NCI-H69 (cell line): ENCODE measurements at regions not wholly inside any gene's neighbourhood (a gene's known extent, or its start where the extent isn't known, plus 50 kb on each side); places are given as distances from the start of the nearest gene placed in this dataset.

Source experiments
- DNase-seq: peaks from one replicate; lab custom pipeline; 2025; lab: John Stamatoyannopoulos, UW

DNA sequence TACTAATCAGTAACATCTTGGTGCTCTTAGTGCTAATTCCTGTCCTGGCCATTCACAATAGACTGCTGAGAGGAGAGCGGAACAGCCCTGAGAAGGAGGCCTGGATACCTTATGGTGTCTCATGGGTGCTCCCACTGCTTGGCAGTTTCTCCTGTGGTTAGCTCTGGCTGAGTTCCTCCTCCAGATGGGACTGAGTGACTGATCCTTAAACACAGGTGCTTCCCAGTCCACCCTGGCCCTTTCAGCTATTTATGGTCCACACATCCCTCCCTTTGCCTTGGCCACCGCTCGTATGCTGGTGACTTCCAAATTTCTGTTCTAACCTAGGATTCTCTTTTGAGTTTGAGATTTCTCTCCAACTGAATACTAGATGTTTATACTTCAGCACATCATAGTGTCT is 157.0 kb upstream of the CACNA1E start:
- DNase-seq: no peak

DNA sequence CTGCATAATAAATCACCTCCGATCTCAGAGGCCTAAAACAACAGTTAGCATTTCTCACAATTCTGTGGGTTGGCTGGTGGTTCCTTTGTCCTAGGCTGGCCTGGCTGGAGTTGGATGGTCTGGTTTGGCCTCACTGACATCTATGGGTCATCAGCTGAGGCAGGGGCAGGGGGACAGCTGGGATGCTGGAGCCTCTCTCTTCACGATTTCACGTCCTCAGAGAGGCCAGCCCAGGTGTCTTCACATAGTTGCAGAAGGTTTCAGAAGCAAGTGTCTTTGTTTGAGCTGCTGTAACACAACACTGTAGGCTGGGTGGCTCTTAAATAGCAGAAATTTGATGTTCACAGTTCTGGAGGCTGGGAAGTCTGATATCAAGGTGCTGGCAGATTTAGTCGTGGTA is 155.5 kb upstream of the CACNA1E start:
- no peak for DNase-seq

DNA sequence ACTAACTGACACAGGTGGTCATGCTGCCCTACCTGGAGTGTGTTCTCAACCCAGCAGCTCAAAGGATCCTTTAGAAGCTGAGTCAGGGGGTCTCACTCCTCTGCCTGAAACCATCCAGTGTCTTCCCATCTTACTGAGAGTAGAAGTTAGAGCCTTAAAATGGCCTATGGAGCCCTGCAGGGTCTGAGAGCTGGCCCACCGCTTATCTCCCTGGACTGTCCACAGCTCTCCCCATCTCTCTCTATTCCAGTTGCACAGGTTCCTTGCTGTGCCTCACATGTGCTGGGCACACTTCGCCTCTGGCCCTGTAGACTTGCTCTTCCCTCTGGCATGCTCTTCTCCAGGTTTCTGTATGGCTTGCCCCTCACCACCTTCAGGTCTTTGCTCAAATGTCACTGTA is 148.6 kb upstream of the CACNA1E start:
- DNase-seq: no peak

DNA sequence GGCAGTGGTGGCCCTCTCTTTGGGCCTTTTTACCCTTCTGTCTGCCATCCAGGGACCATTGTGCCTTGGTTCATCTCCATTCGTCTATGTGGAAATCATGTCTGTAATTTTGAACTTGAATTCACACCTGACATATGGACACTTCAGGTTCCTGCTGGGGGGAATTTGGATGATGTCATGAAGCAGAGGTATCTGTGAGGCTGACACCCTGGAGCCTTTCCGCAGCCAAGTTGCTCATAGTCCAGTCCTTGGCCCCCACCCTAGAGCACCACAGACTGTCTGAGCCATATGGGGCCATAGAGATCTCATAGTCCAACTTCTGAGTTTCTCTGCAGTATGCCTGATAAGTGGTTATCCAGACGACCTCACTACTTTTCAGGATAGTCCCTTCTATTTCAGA is 147.7 kb upstream of the CACNA1E start:
- DNase-seq: no peak

DNA sequence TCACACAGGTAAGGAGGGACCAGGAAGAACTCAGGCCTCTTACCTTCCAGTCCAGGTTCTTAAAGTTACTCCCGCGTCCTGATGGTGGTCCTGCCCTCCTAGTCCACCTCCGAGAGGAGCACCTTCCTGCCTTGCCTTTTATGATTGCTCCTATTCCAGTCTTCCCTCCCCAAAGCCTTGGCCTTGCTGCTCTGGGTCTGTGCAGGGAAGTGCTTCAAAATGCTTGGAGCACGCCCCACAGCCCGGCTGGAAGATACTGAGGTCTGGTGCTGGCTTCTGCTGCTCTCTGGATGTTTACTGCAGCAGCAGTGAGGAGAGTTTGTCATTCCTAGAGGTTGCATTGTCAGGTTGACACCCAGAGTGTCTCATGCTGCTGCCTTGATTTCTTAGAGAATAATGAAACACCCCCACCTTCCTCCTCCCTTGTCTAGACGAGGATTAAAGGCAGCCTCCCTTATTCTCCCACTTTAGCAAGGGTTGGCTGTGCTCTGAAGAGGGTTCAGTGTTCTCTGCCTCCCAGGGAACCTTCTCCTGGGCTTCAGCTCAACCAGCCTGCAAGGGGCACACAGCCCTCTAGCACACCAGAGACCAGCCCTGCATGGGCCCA is 142.2 kb upstream of the CACNA1E start:
- no peak for DNase-seq

DNA sequence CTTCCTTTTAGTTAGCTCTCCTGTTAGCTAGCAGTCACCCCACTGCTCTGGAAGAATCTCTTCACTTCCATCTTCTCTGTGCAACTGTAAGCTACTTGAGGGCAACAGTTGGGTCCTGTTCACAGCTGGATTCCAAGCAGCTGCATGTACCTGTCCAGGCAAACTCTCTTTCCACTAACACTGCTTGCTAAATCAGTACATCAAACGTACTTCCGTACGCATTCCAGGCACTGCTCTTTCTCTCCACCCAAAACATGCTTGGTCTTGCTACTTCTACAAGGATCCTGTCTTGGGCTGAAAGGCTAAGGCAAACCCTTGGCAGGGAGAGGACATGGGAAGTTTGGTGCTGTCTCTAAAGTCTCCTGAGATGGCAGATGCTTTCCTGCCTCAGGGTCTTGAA is 139.2 kb upstream of the CACNA1E start:
- DNase-seq: no peak

DNA sequence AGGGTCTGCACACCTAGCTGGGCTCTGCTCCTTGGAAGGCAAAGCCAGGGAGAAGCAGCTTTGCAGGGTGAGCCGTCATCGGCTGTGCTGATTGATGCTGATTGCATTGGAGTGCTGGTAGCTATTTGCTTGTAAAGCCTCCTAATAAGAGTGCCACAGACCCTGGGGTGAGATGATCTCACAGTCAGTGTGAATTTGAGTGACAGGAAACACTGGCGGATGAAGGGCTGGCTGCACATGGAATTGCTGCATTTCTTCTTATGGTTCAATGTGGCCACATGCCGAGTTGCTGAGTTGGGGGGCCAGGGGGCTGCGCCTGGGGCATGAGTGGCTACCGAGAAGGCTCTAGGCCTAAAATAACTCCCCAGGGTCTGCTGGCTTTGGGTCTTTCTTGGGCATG is 138.2 kb upstream of the CACNA1E start:
- no peak for DNase-seq

DNA sequence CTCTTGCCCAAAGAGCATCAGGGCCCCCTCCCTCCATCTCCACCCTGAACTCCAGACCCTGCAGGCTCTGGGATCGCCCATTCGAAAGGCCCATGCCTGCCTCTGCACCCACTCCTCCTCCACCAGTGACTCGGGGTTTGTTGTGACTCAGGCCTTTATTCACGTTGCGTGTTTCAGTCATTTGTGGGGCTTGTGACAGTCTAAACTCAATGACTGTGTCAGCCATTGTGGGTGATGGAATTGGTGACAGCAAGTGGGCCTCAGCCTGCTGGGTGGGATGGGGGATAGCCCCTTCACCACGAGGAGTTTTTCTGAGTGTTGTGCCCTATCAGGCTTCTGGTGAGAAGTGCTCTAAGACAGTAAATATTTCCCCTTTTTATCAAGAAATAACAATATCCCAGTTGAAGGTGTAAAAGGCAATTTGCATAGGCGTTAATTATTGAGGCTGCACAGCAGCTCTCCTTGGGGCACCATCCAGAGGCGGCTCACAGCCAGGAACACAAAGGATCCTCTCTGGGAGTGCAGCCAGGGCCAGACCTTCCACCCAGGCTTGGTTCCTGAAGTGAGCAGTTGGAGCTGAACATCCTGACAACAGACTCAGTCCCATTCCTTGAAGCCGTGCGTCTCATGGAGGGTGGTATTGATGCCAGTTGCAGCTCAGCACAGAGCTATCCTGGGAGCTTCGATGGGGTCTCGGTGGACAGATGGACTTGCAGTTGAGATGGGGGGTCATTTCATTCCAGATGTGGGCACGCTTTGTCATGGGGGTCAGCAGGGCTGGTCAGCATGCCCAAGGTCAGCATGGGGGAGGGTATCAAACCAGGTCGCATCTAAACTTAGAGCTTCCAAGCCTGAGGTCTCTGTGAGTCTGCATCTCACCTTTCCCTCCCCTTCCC is 135.6 kb upstream of the CACNA1E start:
- DNase-seq: peak; percentile 17

DNA sequence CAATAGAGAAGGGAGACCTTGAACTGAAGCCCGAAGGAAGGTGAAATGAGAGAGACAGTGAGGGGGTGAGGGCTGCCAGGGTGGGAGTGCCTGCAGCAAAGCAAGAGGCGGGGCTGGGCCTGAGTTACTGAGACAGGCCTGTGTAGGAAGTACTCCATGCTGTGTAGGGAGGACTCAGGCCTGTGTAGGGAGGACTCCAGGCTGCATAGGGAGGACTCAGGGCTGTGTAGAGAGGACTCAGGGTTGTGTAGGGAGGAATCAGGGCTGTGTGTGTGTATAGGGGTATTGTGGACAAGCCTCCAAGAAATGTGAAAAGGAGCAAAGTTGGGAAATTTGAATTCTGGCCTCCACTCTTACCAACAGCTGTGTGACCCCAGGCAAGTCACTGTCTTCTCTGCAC is 133.8 kb upstream of the CACNA1E start:
- no peak for DNase-seq

DNA sequence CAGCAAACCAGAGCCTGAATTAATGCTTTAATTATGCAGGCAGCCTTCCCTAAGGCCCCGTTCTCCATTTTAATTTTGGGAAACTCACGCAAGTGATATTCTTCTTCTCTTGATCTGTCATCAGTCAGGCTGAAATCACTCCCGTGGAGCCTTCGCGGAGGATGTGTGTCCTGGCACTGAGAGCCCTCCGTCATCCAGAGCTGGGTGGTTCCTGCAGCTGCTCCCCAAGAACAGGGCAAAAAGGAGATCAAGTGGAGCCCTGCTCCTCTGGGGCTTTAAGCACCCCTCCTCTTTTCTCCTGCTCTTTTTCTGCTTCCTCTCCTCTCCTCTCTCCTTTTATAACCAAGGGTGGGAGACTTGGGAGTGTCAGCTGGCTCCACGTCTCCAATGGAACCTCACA is 133.2 kb upstream of the CACNA1E start:
- DNase-seq: no peak

DNA sequence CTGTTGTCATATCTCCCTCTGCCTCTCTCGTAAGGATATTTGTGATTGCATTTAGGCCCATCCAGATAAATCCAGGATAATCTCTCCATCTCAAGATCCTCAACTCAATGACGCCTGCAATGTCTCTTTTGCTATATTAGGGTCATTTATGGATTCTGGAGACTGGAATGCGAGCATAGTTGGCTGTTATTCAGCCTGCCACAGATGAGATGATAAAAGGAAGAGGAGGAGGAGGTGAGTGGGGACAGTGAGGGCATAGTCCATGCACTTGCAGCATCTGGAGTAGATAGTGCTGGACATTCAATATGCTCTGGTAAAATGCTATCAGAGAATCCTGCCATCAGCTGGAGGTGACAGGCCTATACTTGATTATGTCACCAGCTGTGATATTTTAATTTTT is 131.6 kb upstream of the CACNA1E start:
- DNase-seq: no peak

DNA sequence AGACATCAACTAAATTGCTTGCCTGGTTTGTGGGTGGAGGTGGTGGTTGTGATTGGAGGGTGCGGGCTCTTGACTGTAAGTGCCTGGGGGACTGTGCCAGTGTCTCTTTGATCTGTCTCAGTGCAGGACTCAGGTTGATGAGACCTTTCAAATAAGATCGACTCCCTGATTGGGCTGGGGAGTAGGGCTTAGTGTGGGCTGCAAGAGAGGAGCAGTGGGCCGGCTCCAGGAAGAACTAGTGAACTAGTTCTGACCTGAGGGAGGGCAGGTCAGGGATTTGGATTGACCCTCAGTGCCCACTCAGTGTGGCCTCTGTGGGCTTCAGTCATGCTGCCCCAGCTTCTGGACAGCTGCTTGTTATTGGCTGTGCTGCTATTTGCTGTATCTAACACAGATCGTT is 130.6 kb upstream of the CACNA1E start:
- no peak for DNase-seq

DNA sequence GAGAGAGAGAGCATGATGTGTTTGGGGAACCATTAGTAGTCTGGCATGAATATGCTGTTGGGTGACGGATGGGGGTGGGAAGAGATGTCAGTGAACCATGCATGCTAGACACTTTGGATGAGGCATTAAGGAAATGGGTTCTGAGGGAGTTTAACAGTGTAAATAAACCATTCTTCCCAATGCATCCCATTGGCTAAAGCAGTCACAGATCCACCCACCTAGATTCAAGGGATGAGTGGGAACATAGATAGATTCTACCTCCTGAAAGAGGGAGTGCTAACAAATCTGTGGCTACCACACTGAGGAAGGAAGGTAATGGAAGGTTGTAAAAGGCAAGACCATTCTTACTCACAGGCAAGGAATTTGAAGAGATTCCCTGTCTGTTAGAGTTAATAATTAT is 129.8 kb upstream of the CACNA1E start:
- peak; percentile 68 for DNase-seq

DNA sequence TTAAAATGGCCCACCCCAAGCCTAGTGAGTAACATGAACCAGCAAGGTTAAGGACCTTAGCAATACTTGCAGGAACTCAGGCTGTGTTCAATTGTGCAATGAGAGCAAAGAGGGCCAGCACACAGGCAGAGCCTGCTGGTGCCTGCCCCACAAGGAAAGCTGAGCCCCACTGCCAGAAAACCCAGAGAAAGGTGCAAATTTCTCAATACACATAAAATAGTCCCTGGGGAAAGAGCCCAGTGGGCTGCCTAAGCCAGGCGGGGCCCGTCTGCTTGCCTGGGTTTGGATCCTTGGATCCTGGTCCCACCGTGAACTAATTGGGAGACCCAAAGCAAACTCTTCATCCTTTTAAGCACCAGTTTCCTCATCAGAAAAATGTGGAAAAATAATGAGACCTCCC is 128.5 kb upstream of the CACNA1E start:
- DNase-seq: no peak

DNA sequence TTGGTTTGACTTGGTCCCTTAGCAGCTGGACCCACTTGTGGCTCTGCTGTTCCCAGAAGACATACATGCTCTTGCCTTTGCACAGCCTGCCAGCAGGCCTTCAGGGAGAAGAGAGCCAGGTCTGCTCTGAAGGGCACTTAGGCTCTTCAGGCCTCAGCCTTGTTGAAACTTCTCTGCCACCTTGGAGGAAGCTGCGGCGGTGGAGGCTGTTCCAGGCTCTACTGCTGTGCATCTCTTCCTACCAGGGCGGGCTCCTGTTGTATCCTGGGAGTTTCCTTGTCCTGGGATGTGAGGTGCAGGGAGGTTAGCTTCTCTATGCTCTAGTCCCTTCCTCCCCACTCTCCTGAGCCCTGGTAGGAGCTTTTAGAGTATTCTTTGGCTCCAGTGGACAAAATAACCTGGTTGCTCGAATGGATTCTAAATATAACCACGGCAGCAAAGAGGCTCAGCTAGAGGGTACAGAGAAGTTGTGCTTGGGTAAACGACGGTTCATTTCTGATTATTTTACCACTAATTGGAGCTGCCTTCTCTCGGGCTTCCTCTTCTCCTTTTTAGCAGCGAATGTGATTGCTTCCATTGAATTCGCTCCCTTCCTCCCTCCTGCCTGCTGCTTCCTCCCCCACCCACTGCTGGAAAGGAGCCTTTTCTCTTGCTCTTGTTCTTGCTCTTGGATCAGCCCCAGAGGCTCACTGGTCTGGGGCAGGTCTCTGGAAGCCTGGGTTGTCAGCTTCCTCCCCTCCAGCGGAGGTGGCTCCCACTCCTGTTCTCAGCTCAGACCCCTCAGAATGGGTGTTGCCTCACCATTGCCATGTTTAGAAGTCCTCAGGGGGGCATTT is 126.6 kb upstream of the CACNA1E start:
- no peak for DNase-seq

DNA sequence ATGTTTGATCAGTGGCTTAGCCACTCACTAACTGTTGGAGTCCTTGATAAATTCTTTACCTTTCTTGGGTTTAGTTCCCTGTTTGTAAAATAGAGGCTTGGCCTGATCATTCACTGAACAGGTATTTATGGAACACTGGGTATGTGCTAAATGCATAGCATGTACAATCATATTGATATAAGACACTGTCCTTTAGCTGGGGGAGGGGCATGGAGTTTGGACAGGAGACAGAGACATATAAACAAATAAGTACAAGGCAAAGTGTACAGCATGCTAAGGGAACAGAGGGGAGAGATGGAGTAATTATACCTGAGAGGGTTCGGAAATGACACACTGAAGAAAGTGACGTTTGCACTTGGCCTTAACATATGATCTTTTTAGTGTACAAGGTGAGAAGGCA is 124.3 kb upstream of the CACNA1E start:
- no peak for DNase-seq

DNA sequence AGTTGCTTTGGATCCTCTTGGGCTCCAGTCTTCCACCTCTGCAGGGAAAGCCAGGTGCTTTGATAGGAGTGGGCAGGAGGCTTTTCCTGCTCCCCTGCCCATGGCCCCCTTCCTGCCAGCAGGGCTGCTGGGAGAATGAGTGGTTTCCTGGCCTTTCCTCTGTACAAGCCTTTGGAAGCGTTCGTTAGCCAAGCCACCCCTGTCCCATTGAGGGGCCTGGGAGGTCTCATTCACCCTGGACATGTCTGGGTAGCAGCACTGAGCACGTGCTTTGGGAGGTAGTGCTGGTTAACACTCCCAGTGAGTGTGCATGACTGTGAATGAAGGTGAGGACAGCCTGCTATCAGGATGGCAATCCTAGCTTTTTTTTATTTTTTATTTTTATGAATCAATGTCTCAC is 118.5 kb upstream of the CACNA1E start:
- no peak for DNase-seq

DNA sequence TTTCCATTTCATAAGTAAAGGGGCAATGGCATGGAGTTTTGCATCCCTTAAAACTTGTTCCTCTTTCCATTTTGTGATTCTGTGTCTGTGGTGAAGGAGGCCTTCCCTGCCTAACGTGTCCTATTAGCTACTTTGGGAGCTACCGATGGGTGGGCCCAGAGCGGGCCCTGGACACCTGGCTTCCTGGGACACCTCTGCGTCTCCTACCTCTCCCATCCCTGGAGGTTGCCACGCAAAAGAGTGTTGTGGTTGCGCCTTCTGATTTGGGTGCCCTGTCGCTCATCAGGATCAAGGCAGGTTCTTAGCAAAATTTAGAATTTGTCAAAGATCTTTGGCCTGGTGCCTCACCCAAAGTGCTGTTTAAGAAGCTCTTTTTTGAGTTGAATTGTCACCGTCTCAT is 116.4 kb upstream of the CACNA1E start:
- no peak for DNase-seq

DNA sequence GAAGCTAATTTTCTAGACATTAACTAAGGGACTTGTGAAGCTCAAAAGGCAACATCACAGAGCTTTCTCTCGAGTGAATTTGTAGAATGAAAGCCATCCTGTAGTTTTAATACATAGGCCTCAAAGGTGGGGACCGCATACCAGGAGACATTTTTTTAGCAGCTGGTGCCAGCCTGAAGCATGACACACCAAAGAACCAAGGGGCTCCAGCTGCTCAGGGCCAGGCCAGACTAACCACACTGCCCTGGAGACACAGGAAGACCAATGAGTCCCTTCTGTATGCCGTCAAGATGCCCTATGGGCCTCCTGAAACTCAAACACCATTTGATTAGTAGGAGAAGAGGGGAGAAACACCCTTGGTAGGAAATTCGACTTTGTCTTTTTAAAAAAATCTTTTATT is 113.9 kb upstream of the CACNA1E start:
- DNase-seq: no peak

DNA sequence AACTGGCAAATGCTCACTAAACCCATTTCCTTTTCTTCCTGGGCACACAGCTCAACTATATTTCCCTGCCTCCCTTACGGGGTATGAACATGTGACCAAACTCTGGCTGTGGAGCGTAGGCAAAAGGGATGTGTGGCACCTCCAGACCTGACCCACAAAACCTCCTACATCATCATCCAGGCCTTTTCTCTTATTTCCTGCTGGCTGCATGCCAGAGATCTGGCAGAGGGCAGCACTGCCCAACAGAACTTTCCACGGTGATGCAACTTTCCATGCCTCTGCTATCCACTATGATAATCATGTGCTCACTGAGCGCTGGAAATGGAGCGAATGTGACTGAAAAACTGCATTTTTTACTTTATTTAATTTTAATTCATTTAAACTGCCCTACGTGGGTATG is 99.6 kb upstream of the CACNA1E start:
- peak; percentile 65 for DNase-seq

DNA sequence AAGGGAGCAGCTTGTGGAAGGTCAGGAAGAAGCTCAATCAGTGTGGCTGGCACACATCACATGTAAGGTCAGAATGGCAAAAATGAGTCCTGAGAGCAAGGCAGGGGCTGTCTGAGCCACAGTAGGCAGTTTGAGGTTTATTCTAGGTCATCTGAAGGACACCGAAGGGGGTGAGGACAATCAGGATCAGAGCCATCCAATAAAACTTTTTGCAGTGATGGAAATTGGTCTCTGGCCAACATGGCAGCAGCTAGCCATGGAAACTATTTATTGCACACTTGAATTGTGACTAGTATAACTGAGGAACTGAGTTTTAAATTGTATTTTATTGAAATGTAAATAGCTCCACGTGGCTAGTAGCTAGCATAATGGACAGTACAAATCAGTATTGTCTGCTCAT is 97.0 kb upstream of the CACNA1E start:
- DNase-seq: no peak

DNA sequence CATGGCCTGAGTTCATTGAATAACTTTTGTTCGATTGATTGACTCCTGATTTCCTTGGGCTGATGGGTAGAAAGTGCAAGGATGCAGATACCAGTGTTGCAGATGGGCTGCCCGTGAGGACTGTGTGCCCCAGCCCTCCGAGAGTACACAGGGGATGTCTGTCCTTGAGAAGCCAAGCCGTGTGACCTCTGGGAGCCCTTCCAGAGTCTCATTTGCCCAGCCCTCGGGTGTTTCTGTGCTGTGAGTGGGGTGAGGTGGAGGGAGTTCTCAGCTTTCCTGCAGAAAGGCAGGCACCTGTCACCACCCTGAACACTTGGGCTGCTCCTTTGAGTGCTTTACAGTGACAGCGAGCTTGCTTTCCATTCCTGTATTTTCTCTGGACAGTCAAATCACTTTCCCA is 96.4 kb upstream of the CACNA1E start:
- DNase-seq: no peak

DNA sequence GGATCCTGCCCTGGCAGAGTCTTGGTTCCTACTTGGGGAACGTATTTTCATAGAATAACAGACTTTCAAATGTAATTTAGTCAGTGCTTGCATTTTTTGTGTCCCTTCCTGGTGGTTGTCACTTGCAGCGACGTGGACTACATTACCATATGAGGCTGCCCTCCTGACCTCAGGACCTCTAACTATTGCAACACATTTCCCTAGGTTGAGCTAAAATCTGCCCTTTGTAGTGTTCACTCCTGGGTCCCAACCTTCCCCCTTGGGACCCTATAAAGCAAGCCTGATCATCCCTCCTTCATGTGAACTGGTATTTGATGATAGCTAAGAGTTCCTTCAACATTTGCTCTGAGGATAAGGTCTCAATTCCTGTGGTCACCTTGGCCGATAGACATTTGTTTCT is 95.6 kb upstream of the CACNA1E start:
- DNase-seq: no peak
